ENCODE measurements at regions not wholly inside any gene's neighbourhood (a gene's known extent, or its start where the extent isn't known, plus 50 kb on each side); places are given as distances from the start of the nearest gene placed in this dataset.
A peak's percentile ranks its signal among the peaks of the same experiment; 100 is the strongest.

GRCh38 chr9:88789785-88790184 lies 201.5 kb upstream of the S1PR3 start:
- TF ChIP-seq NR2F2 (IDR thresholded peaks at IDR 0.05) (no peak), EGR1 (IDR thresholded peaks at IDR 0.05; ENCODE audit: low read depth in 2 of 2) (no peak)
- H3K4me1 ChIP-seq (ENCODE audit: control insufficient read depth in 4 of 4, insufficient read depth in 4 of 4, low read length in 3 of 4): no peaks in the 10 kb centered on the region
- 86% methylated on average over 3 of the region's 3 CpGs for WGBS
- H3K4me3 ChIP-seq (ENCODE audit: low read depth in 1 of 3, low read length in 3 of 3): no peak overlapping the region
- H3K9me3 ChIP-seq (ENCODE audit: control insufficient read depth in 4 of 4, low read length in 3 of 4): no peaks in the 10 kb centered on the region
- DNase-seq (ENCODE audit: low spot score): no peak
- H3K9ac ChIP-seq (ENCODE audit: low read depth in 1 of 2, low read length in 2 of 2): no peak overlapping the region
- no peaks in the 10 kb centered on the region for H3K36me3 ChIP-seq (ENCODE audit: control insufficient read depth in 4 of 4, insufficient read depth in 3 of 4, low read depth in 1 of 4, low read length in 3 of 4)
- H3K27ac ChIP-seq (ENCODE audit: low read depth in 1 of 2, low read length in 2 of 2): no peak overlapping the region
- peaks cover 0 to 5% (median 0%) of the 10 kb centered on the region in 4 donors for H3K27me3 ChIP-seq (ENCODE audit: control insufficient read depth in 4 of 4, insufficient read depth in 4 of 4, low read length in 3 of 4)

GRCh38 chr9:88791105-88791805 lies 200.0 kb upstream of the S1PR3 start:
- Histone ChIP-seq H3K36me3 (ENCODE audit: control insufficient read depth in 4 of 4, insufficient read depth in 3 of 4, low read depth in 1 of 4, low read length in 3 of 4) (no peaks in the 10 kb centered on the region), H3K27ac (ENCODE audit: low read depth in 1 of 2, low read length in 2 of 2) (no peak overlapping the region), H3K9ac (ENCODE audit: low read depth in 1 of 2, low read length in 2 of 2) (no peak overlapping the region), H3K27me3 (ENCODE audit: control insufficient read depth in 4 of 4, insufficient read depth in 4 of 4, low read length in 3 of 4) (peaks cover 0 to 5% (median 0%) of the 10 kb centered on the region in 4 donors), H3K4me1 (ENCODE audit: control insufficient read depth in 4 of 4, insufficient read depth in 4 of 4, low read length in 3 of 4) (no peaks in the 10 kb centered on the region), H3K9me3 (ENCODE audit: control insufficient read depth in 4 of 4, low read length in 3 of 4) (no peaks in the 10 kb centered on the region), H3K4me3 (ENCODE audit: low read depth in 1 of 3, low read length in 3 of 3) (no peak overlapping the region)
- no peak for DNase-seq (ENCODE audit: low spot score)
- TF ChIP-seq EGR1 (IDR thresholded peaks at IDR 0.05; ENCODE audit: low read depth in 2 of 2): no peak
- TF ChIP-seq FOXA2 (IDR thresholded peaks at IDR 0.05): no peak
- peak; percentile 49 for TF ChIP-seq NR2F2 (IDR thresholded peaks at IDR 0.05)

- WGBS: 80% methylated on average over 3 of the region's 3 CpGs
- no peaks in the 10 kb centered on the region for H3K27me3 ChIP-seq (ENCODE audit: control insufficient read depth in 4 of 4, insufficient read depth in 4 of 4, low read length in 3 of 4)
- no peaks in the 10 kb centered on the region for H3K36me3 ChIP-seq (ENCODE audit: control insufficient read depth in 4 of 4, insufficient read depth in 3 of 4, low read depth in 1 of 4, low read length in 3 of 4)
- no peak for DNase-seq (ENCODE audit: low spot score)
- H3K9ac ChIP-seq (ENCODE audit: low read depth in 1 of 2, low read length in 2 of 2): no peak overlapping the region
- no peak overlapping the region for H3K4me3 ChIP-seq (ENCODE audit: low read depth in 1 of 3, low read length in 3 of 3)
- no peak overlapping the region for H3K27ac ChIP-seq (ENCODE audit: low read depth in 1 of 2, low read length in 2 of 2)
- TF ChIP-seq REST (IDR thresholded peaks at IDR 0.05) (no peak), SP1 (IDR thresholded peaks at IDR 0.05) (no peak), YY1 (IDR thresholded peaks at IDR 0.05) (no peak)
- no peaks in the 10 kb centered on the region for H3K9me3 ChIP-seq (ENCODE audit: control insufficient read depth in 4 of 4, low read length in 3 of 4)
- no peaks in the 10 kb centered on the region for H3K4me1 ChIP-seq (ENCODE audit: control insufficient read depth in 4 of 4, insufficient read depth in 4 of 4, low read length in 3 of 4)
Observed at GRCh38 chr9:88792502-88792901, 198.8 kb upstream of the S1PR3 start.

- 68% methylated on average over 5 of the region's 5 CpGs for WGBS
- no peak for TF ChIP-seq GABPA (IDR thresholded peaks at IDR 0.05 in 1 of 2, conservative IDR thresholded peaks at IDR 0.05 in 1 of 2)
- H3K9me3 ChIP-seq (ENCODE audit: control insufficient read depth in 4 of 4, low read length in 3 of 4): no peaks in the 10 kb centered on the region
- H3K36me3 ChIP-seq (ENCODE audit: control insufficient read depth in 4 of 4, insufficient read depth in 3 of 4, low read depth in 1 of 4, low read length in 3 of 4): no peaks in the 10 kb centered on the region
- H3K4me3 ChIP-seq (ENCODE audit: low read depth in 1 of 3, low read length in 3 of 3): no peak overlapping the region
- no peak overlapping the region for H3K27ac ChIP-seq (ENCODE audit: low read depth in 1 of 2, low read length in 2 of 2)
- DNase-seq (ENCODE audit: low spot score): no peak
- H3K4me1 ChIP-seq (ENCODE audit: control insufficient read depth in 4 of 4, insufficient read depth in 4 of 4, low read length in 3 of 4): no peaks in the 10 kb centered on the region
- no peaks in the 10 kb centered on the region for H3K27me3 ChIP-seq (ENCODE audit: control insufficient read depth in 4 of 4, insufficient read depth in 4 of 4, low read length in 3 of 4)
- H3K9ac ChIP-seq (ENCODE audit: low read depth in 1 of 2, low read length in 2 of 2): no peak overlapping the region
Observed at GRCh38 chr9:88794100-88794499, 197.2 kb upstream of the S1PR3 start.

Data from liver (tissue), 7 donors.